Prostate gland (tissue), 2 donors: ENCODE measurements at regions not wholly inside any gene's neighbourhood (a gene's known extent, or its start where the extent isn't known, plus 50 kb on each side); places are given as distances from the start of the nearest gene placed in this dataset.
A peak's percentile ranks its signal among the peaks of the same experiment; 100 is the strongest.

Source experiments
- DNase-seq: peaks from one replicate; pipeline ENCODE4 v3.0.0-alpha.2; 2019; ENCODE audit warnings: low spot score
- H3K27ac ChIP-seq, 2 donors: fragments of 200-600 bp; sonication (generic); 2 replicates each; pipeline ENCODE4 v1.5.1; 2017 to 2019
- H3K27me3 ChIP-seq: fragments of 200-600 bp; sonication (generic); replicated peaks from 2 replicates; pipeline ENCODE4 v1.5.1; 2019; ENCODE audit not compliant: insufficient read depth
- H3K36me3 ChIP-seq, 2 donors: fragments of 200-600 bp; sonication (generic); 1 replicate in 1 of 2; 2 replicates in 1 of 2; pipeline versions ENCODE4 v1.5.1 to v1.8.1; 2017 to 2019
- H3K4me1 ChIP-seq: fragments of 200-600 bp; sonication (generic); replicated peaks from 2 replicates; pipeline ENCODE4 v1.5.1; 2019
- H3K4me3 ChIP-seq, 2 donors: fragments of 200-600 bp; sonication (generic); 2 replicates each; pipeline ENCODE4 v1.5.1; 2017 to 2019
- H3K9me3 ChIP-seq: fragments of 200-600 bp; sonication (generic); 2 replicates; pipeline ENCODE4 v1.5.1; 2017
- POLR2A ChIP-seq: fragments of 450-650 bp; IDR thresholded peaks from one replicate; pipeline ENCODE4 v1.6.1; 2016; ENCODE audit warnings: antibody characterized with exemption, mild to moderate bottlenecking
- POLR2AphosphoS5 ChIP-seq: sonication (generic); formaldehyde crosslinking; IDR thresholded peaks from one replicate; pipeline ENCODE4 v1.6.1; 2017; ENCODE audit warnings: antibody characterized with exemption
- WGBS: methylation state at CpG from one replicate; pipeline ENCODE4 v1.1.5; 2018; 5-methylcytosine and 5-hydroxymethylcytosine counted together
- intact Hi-C: fragments of 100-400 bp; cut with DNase I; formaldehyde crosslinking; loops from one replicate; pipeline ENCODE4 v1.14.2; 2022
- TF ChIP-seq, protein P1 (sequence below), 4 experiments: fragments of 200-600 bp in 2 of 4; fragments of 450-650 bp in 2 of 4; sonication (generic) in 2 of 4; IDR thresholded peaks; 1 replicate in 3 of 4; 2 replicates in 1 of 4; pipeline ENCODE4 v1.5.1; 2016 to 2019; ENCODE audit warnings: antibody characterized with exemption in 4 of 4, mild to moderate bottlenecking in 2 of 4, moderate library complexity in 2 of 4

DNA sequence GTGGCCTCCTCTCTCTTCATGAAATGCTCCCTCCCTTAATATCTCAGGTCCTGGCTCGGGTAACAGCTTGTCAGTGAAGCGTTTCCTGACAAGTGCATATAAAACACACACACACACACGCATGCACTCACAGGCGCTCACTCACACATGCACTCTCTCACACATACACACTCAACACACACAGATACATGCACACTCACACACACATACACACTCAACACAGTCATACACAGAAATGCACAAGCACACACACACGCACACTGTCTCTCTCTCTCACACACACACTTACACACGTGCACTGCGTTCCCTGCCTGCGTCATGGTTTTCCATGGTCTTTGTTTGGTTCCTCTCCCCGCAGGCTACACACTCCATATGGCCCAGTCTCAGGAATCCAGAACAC, 344.1 kb downstream of the UQCRFS1 start:
- Histone ChIP-seq H3K4me1 (no peaks in the 10 kb centered on the region), H3K4me3 (no peak overlapping the region), H3K27ac (no peak overlapping the region), H3K9me3 (no peaks in the 10 kb centered on the region), H3K27me3 (no peaks in the 10 kb centered on the region), H3K36me3 (no peaks in the 10 kb centered on the region)
- DNase-seq, result no peak
- intact Hi-C loops, result no loop called here
- TF ChIP-seq, protein P1, sequence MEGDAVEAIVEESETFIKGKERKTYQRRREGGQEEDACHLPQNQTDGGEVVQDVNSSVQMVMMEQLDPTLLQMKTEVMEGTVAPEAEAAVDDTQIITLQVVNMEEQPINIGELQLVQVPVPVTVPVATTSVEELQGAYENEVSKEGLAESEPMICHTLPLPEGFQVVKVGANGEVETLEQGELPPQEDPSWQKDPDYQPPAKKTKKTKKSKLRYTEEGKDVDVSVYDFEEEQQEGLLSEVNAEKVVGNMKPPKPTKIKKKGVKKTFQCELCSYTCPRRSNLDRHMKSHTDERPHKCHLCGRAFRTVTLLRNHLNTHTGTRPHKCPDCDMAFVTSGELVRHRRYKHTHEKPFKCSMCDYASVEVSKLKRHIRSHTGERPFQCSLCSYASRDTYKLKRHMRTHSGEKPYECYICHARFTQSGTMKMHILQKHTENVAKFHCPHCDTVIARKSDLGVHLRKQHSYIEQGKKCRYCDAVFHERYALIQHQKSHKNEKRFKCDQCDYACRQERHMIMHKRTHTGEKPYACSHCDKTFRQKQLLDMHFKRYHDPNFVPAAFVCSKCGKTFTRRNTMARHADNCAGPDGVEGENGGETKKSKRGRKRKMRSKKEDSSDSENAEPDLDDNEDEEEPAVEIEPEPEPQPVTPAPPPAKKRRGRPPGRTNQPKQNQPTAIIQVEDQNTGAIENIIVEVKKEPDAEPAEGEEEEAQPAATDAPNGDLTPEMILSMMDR (IDR thresholded peaks at IDR 0.05), result no peak
- TF ChIP-seq POLR2AphosphoS5, result no peak
- TF ChIP-seq POLR2A, result no peak
- WGBS, result 73% methylated on average over 9 of the region's 9 CpGs

GRCh38 chr19:28867978-28868377, 345.0 kb downstream of the UQCRFS1 start:
- no peak for TF ChIP-seq POLR2A
- no peak for TF ChIP-seq POLR2AphosphoS5
- TF ChIP-seq, protein P1 (IDR thresholded peaks at IDR 0.05), result no peak
- Histone ChIP-seq H3K4me3 (no peak overlapping the region), H3K4me1 (no peaks in the 10 kb centered on the region), H3K27ac (no peak overlapping the region), H3K27me3 (no peaks in the 10 kb centered on the region), H3K36me3 (no peaks in the 10 kb centered on the region), H3K9me3 (no peaks in the 10 kb centered on the region)
- intact Hi-C loops, result no loop called here
- WGBS, result 93% methylated on average over 4 of the region's 4 CpGs
- no peak for DNase-seq

GRCh38 chr19:28864577-28865042, 348.3 kb downstream of the UQCRFS1 start:
- H3K4me3 ChIP-seq, result no peak overlapping the region
- no peaks in the 10 kb centered on the region for H3K9me3 ChIP-seq
- TF ChIP-seq, protein P1 (IDR thresholded peaks at IDR 0.05), result no peak
- no peak for TF ChIP-seq POLR2A
- TF ChIP-seq POLR2AphosphoS5, result peak; percentile 36
- DNase-seq, result peak; percentile 51
- no peak overlapping the region for H3K27ac ChIP-seq
- no peaks in the 10 kb centered on the region for H3K27me3 ChIP-seq
- intact Hi-C loops, result no loop called here
- H3K36me3 ChIP-seq, result no peaks in the 10 kb centered on the region
- 5% methylated on average over 9 of the region's 9 CpGs for WGBS
- no peaks in the 10 kb centered on the region for H3K4me1 ChIP-seq

DNA sequence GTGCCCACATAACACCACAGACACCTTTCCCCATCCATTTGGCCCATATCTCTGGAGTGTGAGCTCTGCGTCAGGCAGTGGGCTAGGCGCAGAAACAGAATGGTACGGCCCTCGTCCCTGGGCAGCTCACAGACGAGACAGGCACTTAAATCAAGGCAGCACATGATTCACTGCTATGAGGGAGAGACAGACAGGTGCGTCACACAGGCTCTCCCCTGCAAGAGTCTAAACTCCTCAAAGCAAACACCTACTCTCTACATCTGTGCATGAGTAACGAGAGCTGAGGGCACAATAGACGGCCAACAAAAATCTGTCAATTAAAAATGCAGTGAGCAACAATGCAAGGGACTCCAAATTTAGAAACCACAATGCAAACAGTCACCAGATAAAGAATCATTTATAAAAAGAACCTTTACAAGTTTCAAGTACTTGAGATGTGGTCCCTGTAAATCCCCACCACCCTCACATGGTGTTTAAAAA, 348.9 kb downstream of the UQCRFS1 start:
- intact Hi-C loops, result no loop called here
- Histone ChIP-seq H3K36me3 (no peaks in the 10 kb centered on the region), H3K27me3 (no peaks in the 10 kb centered on the region), H3K27ac (no peak overlapping the region), H3K4me3 (no peak overlapping the region), H3K4me1 (no peaks in the 10 kb centered on the region), H3K9me3 (no peaks in the 10 kb centered on the region)
- TF ChIP-seq, protein P1 (IDR thresholded peaks at IDR 0.05), result no peak
- TF ChIP-seq POLR2A, result no peak
- TF ChIP-seq POLR2AphosphoS5, result no peak
- WGBS, result 32% methylated on average over 8 of the region's 8 CpGs
- no peak for DNase-seq

DNA sequence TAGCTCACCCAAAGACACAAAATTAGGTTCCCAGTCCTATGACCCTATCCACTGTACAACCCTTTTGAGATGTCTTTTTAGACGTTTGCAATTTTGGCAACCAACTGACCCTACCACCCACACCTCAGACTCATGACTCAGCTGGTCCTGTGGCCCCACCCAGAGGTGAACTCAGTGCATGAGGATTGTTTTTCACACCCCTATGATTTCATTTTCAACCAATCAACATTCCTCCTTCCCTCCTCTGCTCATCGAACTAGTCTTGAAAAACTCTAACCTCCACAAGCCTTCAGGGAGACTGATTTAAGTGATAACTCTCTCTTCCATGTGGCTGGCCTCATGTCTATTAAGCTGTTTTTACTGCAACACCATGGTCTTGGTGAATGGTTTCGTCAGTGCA, 350.7 kb downstream of the UQCRFS1 start:
- 33% methylated on average over 3 of the region's 3 CpGs for WGBS
- intact Hi-C loops, result no loop called here
- no peaks in the 10 kb centered on the region for H3K4me1 ChIP-seq
- TF ChIP-seq POLR2AphosphoS5, result no peak
- TF ChIP-seq POLR2A, result no peak
- TF ChIP-seq, protein P1 (IDR thresholded peaks at IDR 0.05), result no peak
- no peaks in the 10 kb centered on the region for H3K9me3 ChIP-seq
- H3K36me3 ChIP-seq, result no peaks in the 10 kb centered on the region
- H3K27ac ChIP-seq, result no peak overlapping the region
- H3K4me3 ChIP-seq, result no peak overlapping the region
- DNase-seq, result no peak
- no peaks in the 10 kb centered on the region for H3K27me3 ChIP-seq
